CD8-positive, alpha-beta memory T cell (primary cell): ENCODE measurements at regions not wholly inside any gene's neighbourhood (a gene's known extent, or its start where the extent isn't known, plus 50 kb on each side); places are given as distances from the start of the nearest gene placed in this dataset.

Source experiments
- CTCF ChIA-PET: fragments of 350-600 bp; sonication (Branson Sonifier 250); formaldehyde crosslinking; loops from one replicate; lab custom pipeline; 2021; ENCODE audit warnings: antibody characterized with exemption; lab: Charles Lee
- POLR2A ChIA-PET: fragments of 350-600 bp; sonication (Branson Sonifier 250); formaldehyde crosslinking; loops from one replicate; lab custom pipeline; 2021; ENCODE audit warnings: antibody characterized with exemption; lab: Charles Lee
- DNase-seq, 5 donors: peaks; one replicate each; pipeline versions ENCODE4 v3.0.0 to v3.0.0-alpha.2; 2020 to 2022; ENCODE audit warnings: mixed read lengths in 1 of 5
- H3K27ac ChIP-seq: one replicate; pipeline ENCODE4 v1.7.0; 2013; ENCODE audit warnings: low read depth, mild to moderate bottlenecking, low read length, moderate library complexity
- H3K27me3 ChIP-seq: 2 replicates; pipeline ENCODE4 v1.7.0; 2013; ENCODE audit warnings: low read length, mild to moderate bottlenecking; ENCODE audit not compliant: insufficient read depth, poor library complexity, severe bottlenecking
- H3K36me3 ChIP-seq: 2 replicates; pipeline ENCODE4 v1.7.0; 2013; ENCODE audit warnings: mild to moderate bottlenecking, low read length, moderate library complexity; ENCODE audit not compliant: insufficient read depth
- H3K4me1 ChIP-seq: 2 replicates; pipeline ENCODE4 v1.7.0; 2013; ENCODE audit warnings: mild to moderate bottlenecking, low read length, moderate library complexity; ENCODE audit not compliant: insufficient read depth
- H3K4me3 ChIP-seq: 2 replicates; pipeline ENCODE4 v1.7.0; 2013; ENCODE audit warnings: mild to moderate bottlenecking, low read length
- H3K9me3 ChIP-seq: 2 replicates; pipeline ENCODE4 v1.7.0; 2013; ENCODE audit warnings: mild to moderate bottlenecking, low read length
- H3K27ac Mint-ChIP-seq, 8 donors: one replicate each; pipeline ENCODE4 v1.8.0; 2020 to 2021; ENCODE audit warnings: mixed read lengths in 8 of 8, mild to moderate bottlenecking in 6 of 8, inconsistent platforms in 3 of 8, moderate library complexity in 3 of 8
- H3K27me3 Mint-ChIP-seq, 2 donors: one replicate each; pipeline ENCODE4 v1.8.0; 2020 to 2021; ENCODE audit warnings: mixed read lengths in 2 of 2, mild to moderate bottlenecking in 1 of 2, moderate library complexity in 1 of 2
- H3K36me3 Mint-ChIP-seq, 3 donors: one replicate each; pipeline ENCODE4 v1.8.0; 2020 to 2021; ENCODE audit warnings: mixed read lengths in 3 of 3, inconsistent platforms in 1 of 3, mild to moderate bottlenecking in 1 of 3
- H3K4me1 Mint-ChIP-seq, 3 donors: one replicate each; pipeline ENCODE4 v1.8.0; 2020 to 2021; ENCODE audit warnings: mixed read lengths in 3 of 3, inconsistent platforms in 1 of 3, mild to moderate bottlenecking in 1 of 3
- H3K4me3 Mint-ChIP-seq, 7 donors: one replicate each; pipeline ENCODE4 v1.8.0; 2020 to 2021; ENCODE audit warnings: mixed read lengths in 7 of 7, mild to moderate bottlenecking in 6 of 7, moderate library complexity in 4 of 7, inconsistent platforms in 2 of 7
- H3K9me3 Mint-ChIP-seq, 5 donors: one replicate each; pipeline ENCODE4 v1.8.0; 2020 to 2022; ENCODE audit warnings: mixed read lengths in 5 of 5, mild to moderate bottlenecking in 3 of 5, moderate library complexity in 2 of 5, inconsistent platforms in 1 of 5

GRCh38 chr10:106320876-106321275 is 843.6 kb downstream of the SORCS1 start:
- CTCF ChIA-PET: no interaction called here
- Mint-ChIP-seq H3K36me3 (no peaks in the 10 kb centered on the region), H3K9me3 (peaks cover 3 to 42% (median 9%) of the 10 kb centered on the region in 5 donors)

GRCh38 chr10:106320078-106320477 is 844.4 kb downstream of the SORCS1 start:
- H3K36me3 ChIP-seq: no peaks in the 10 kb centered on the region
- H3K4me3 ChIP-seq: no peak overlapping the region
- H3K4me1 Mint-ChIP-seq: no peaks in the 10 kb centered on the region
- H3K9me3 Mint-ChIP-seq: peaks cover 3 to 39% (median 9%) of the 10 kb centered on the region in 5 donors
- H3K27me3 ChIP-seq: no peaks in the 10 kb centered on the region
- ChIA-PET POLR2A (no interaction called here), CTCF (no interaction called here)
- H3K36me3 Mint-ChIP-seq: no peaks in the 10 kb centered on the region
- no peak overlapping the region for H3K4me3 Mint-ChIP-seq
- no peaks in the 10 kb centered on the region for H3K9me3 ChIP-seq
- H3K27ac ChIP-seq: no peak overlapping the region
- H3K27me3 Mint-ChIP-seq: no peaks in the 10 kb centered on the region
- DNase-seq: no peak
- no peaks in the 10 kb centered on the region for H3K4me1 ChIP-seq
- H3K27ac Mint-ChIP-seq: no peak overlapping the region

More at GRCh38 chr10:106320876-106321275, 843.6 kb downstream of the SORCS1 start:
- Mint-ChIP-seq H3K27ac (no peak overlapping the region), H3K27me3 (no peaks in the 10 kb centered on the region), H3K4me1 (no peaks in the 10 kb centered on the region), H3K4me3 (no peak overlapping the region)
- POLR2A ChIA-PET: no interaction called here
- Histone ChIP-seq H3K4me1 (no peaks in the 10 kb centered on the region), H3K27me3 (no peaks in the 10 kb centered on the region), H3K4me3 (no peak overlapping the region), H3K9me3 (no peaks in the 10 kb centered on the region), H3K36me3 (no peaks in the 10 kb centered on the region), H3K27ac (no peak overlapping the region)
- DNase-seq: no peak

GRCh38 chr10:106317554-106317953 is 847.0 kb downstream of the SORCS1 start:
- DNase-seq: no peak
- ChIA-PET POLR2A (no interaction called here), CTCF (no interaction called here)
- Histone ChIP-seq H3K27ac (no peak overlapping the region), H3K36me3 (no peaks in the 10 kb centered on the region), H3K9me3 (no peaks in the 10 kb centered on the region), H3K27me3 (no peaks in the 10 kb centered on the region), H3K4me1 (no peaks in the 10 kb centered on the region), H3K4me3 (no peak overlapping the region)
- no peak overlapping the region for H3K27ac Mint-ChIP-seq
- no peaks in the 10 kb centered on the region for H3K4me1 Mint-ChIP-seq
- H3K9me3 Mint-ChIP-seq: peaks cover 2 to 30% (median 9%) of the 10 kb centered on the region in 5 donors
- no peaks in the 10 kb centered on the region for H3K27me3 Mint-ChIP-seq
- H3K4me3 Mint-ChIP-seq: no peak overlapping the region
- H3K36me3 Mint-ChIP-seq: no peaks in the 10 kb centered on the region

GRCh38 chr10:106313041-106313440 is 851.5 kb downstream of the SORCS1 start:
- Histone ChIP-seq H3K4me1 (no peaks in the 10 kb centered on the region), H3K36me3 (no peaks in the 10 kb centered on the region), H3K4me3 (no peak overlapping the region), H3K27ac (no peak overlapping the region), H3K9me3 (no peaks in the 10 kb centered on the region), H3K27me3 (no peaks in the 10 kb centered on the region)
- Mint-ChIP-seq H3K9me3 (peaks cover 4 to 43% (median 15%) of the 10 kb centered on the region in 5 donors), H3K27ac (no peak overlapping the region), H3K4me1 (no peaks in the 10 kb centered on the region), H3K36me3 (no peaks in the 10 kb centered on the region), H3K4me3 (no peak overlapping the region), H3K27me3 (no peaks in the 10 kb centered on the region)
- ChIA-PET CTCF (no interaction called here), POLR2A (no interaction called here)
- no peak for DNase-seq

GRCh38 chr10:106312087-106312486 is 852.4 kb downstream of the SORCS1 start:
- CTCF ChIA-PET: no interaction called here
- H3K9me3 Mint-ChIP-seq: peaks cover 3 to 38% (median 14%) of the 10 kb centered on the region in 5 donors

GRCh38 chr10:106311590-106311989 is 852.9 kb downstream of the SORCS1 start:
- Histone ChIP-seq H3K27ac (no peak overlapping the region), H3K4me3 (no peak overlapping the region), H3K36me3 (no peaks in the 10 kb centered on the region), H3K4me1 (no peaks in the 10 kb centered on the region), H3K27me3 (no peaks in the 10 kb centered on the region), H3K9me3 (no peaks in the 10 kb centered on the region)
- DNase-seq: no peak
- peaks cover 3 to 36% (median 14%) of the 10 kb centered on the region in 5 donors for H3K9me3 Mint-ChIP-seq
- no peaks in the 10 kb centered on the region for H3K4me1 Mint-ChIP-seq
- POLR2A ChIA-PET: no interaction called here
- H3K27me3 Mint-ChIP-seq: no peaks in the 10 kb centered on the region
- CTCF ChIA-PET: no interaction called here
- no peaks in the 10 kb centered on the region for H3K36me3 Mint-ChIP-seq
- no peak overlapping the region for H3K4me3 Mint-ChIP-seq
- H3K27ac Mint-ChIP-seq: no peak overlapping the region

More at GRCh38 chr10:106312087-106312486, 852.4 kb downstream of the SORCS1 start:
- POLR2A ChIA-PET: no interaction called here
- DNase-seq: no peak
- no peaks in the 10 kb centered on the region for H3K36me3 ChIP-seq
- H3K36me3 Mint-ChIP-seq: no peaks in the 10 kb centered on the region
- H3K27me3 ChIP-seq: no peaks in the 10 kb centered on the region
- no peaks in the 10 kb centered on the region for H3K9me3 ChIP-seq
- H3K4me3 Mint-ChIP-seq: no peak overlapping the region
- H3K27me3 Mint-ChIP-seq: no peaks in the 10 kb centered on the region
- H3K27ac ChIP-seq: no peak overlapping the region
- no peaks in the 10 kb centered on the region for H3K4me1 ChIP-seq
- no peak overlapping the region for H3K4me3 ChIP-seq
- H3K27ac Mint-ChIP-seq: no peak overlapping the region
- H3K4me1 Mint-ChIP-seq: no peaks in the 10 kb centered on the region

- DNase-seq: no peak
- Mint-ChIP-seq H3K27ac (no peak overlapping the region), H3K4me3 (no peak overlapping the region), H3K9me3 (peaks cover under 1 to 35% (median 15%) of the 10 kb centered on the region in 5 donors), H3K36me3 (no peaks in the 10 kb centered on the region), H3K27me3 (no peaks in the 10 kb centered on the region), H3K4me1 (no peaks in the 10 kb centered on the region)
- ChIA-PET POLR2A (no interaction called here), CTCF (no interaction called here)
- Histone ChIP-seq H3K27ac (no peak overlapping the region), H3K36me3 (no peaks in the 10 kb centered on the region), H3K9me3 (no peaks in the 10 kb centered on the region), H3K27me3 (no peaks in the 10 kb centered on the region), H3K4me1 (no peaks in the 10 kb centered on the region), H3K4me3 (no peak overlapping the region)
Measured at GRCh38 chr10:106310596-106310995, 853.9 kb downstream of the SORCS1 start.

- no peak overlapping the region for H3K4me3 Mint-ChIP-seq
- Histone ChIP-seq H3K36me3 (no peaks in the 10 kb centered on the region), H3K4me3 (no peak overlapping the region), H3K27me3 (no peaks in the 10 kb centered on the region), H3K27ac (no peak overlapping the region), H3K9me3 (no peaks in the 10 kb centered on the region), H3K4me1 (no peaks in the 10 kb centered on the region)
- no peaks in the 10 kb centered on the region for H3K27me3 Mint-ChIP-seq
- H3K9me3 Mint-ChIP-seq: peaks cover 0 to 38% (median 14%) of the 10 kb centered on the region in 5 donors
- POLR2A ChIA-PET: no interaction called here
- DNase-seq: no peak
- CTCF ChIA-PET: no interaction called here
- H3K36me3 Mint-ChIP-seq: no peaks in the 10 kb centered on the region
- H3K4me1 Mint-ChIP-seq: no peaks in the 10 kb centered on the region
- H3K27ac Mint-ChIP-seq: no peak overlapping the region
Measured at GRCh38 chr10:106309376-106309775, 855.1 kb downstream of the SORCS1 start.

GRCh38 chr10:106308284-106308683 is 856.2 kb downstream of the SORCS1 start:
- no peak overlapping the region for H3K4me3 Mint-ChIP-seq
- Histone ChIP-seq H3K36me3 (no peaks in the 10 kb centered on the region), H3K4me1 (no peaks in the 10 kb centered on the region), H3K27me3 (no peaks in the 10 kb centered on the region), H3K27ac (no peak overlapping the region), H3K9me3 (no peaks in the 10 kb centered on the region), H3K4me3 (no peak overlapping the region)
- ChIA-PET CTCF (no interaction called here), POLR2A (no interaction called here)
- no peak overlapping the region for H3K27ac Mint-ChIP-seq
- no peaks in the 10 kb centered on the region for H3K4me1 Mint-ChIP-seq
- H3K27me3 Mint-ChIP-seq: no peaks in the 10 kb centered on the region
- no peak for DNase-seq
- H3K36me3 Mint-ChIP-seq: no peaks in the 10 kb centered on the region
- peaks cover 0 to 34% (median 14%) of the 10 kb centered on the region in 5 donors for H3K9me3 Mint-ChIP-seq
